MM.1S (cell line): ENCODE measurements at regions not wholly inside any gene's neighbourhood (a gene's known extent, or its start where the extent isn't known, plus 50 kb on each side); places are given as distances from the start of the nearest gene placed in this dataset.

Source experiments
- DNase-seq: peaks from one replicate; pipeline ENCODE4 v3.0.0-alpha.2; 2015
- H2AFZ ChIP-seq: fragments of 300-600 bp; sonication (generic); 2 replicates; pipeline ENCODE4 v1.6.0; 2016; ENCODE audit warnings: antibody characterized with exemption, low read length
- H3F3A ChIP-seq: fragments of 300-600 bp; sonication (generic); 2 replicates; pipeline ENCODE4 v1.6.1; 2016; ENCODE audit warnings: mild to moderate bottlenecking, antibody characterized with exemption, low read length, moderate library complexity, mixed read lengths; ENCODE audit not compliant: insufficient read depth
- H3K27ac ChIP-seq: fragments of 300-600 bp; sonication (generic); 2 replicates; pipeline ENCODE4 v1.5.1; 2016; ENCODE audit warnings: mild to moderate bottlenecking, low read length
- H3K27me3 ChIP-seq: fragments of 300-600 bp; sonication (generic); replicated peaks from 2 replicates; pipeline ENCODE4 v1.6.0; 2016; ENCODE audit warnings: low read length; ENCODE audit not compliant: insufficient read depth
- H3K36me3 ChIP-seq: fragments of 300-600 bp; sonication (generic); replicated peaks from 2 replicates; pipeline ENCODE4 v1.6.1; 2016; ENCODE audit warnings: mild to moderate bottlenecking, low read length, mixed read lengths; ENCODE audit not compliant: insufficient read depth
- H3K4me1 ChIP-seq: fragments of 300-600 bp; sonication (generic); 2 replicates; pipeline ENCODE4 v1.6.1; 2016; ENCODE audit warnings: low read length, mixed read lengths
- H3K4me2 ChIP-seq: fragments of 300-600 bp; sonication (generic); 2 replicates; pipeline ENCODE4 v1.6.0; 2016; ENCODE audit warnings: low read depth, low read length
- H3K4me3 ChIP-seq: fragments of 300-600 bp; sonication (generic); 2 replicates; pipeline ENCODE4 v1.5.1; 2016; ENCODE audit warnings: low read length, mixed read lengths
- H3K79me2 ChIP-seq: fragments of 300-600 bp; sonication (generic); 2 replicates; pipeline ENCODE4 v1.6.1; 2016; ENCODE audit warnings: mixed run types, low read length, mixed read lengths
- H3K9ac ChIP-seq: fragments of 300-600 bp; sonication (generic); 2 replicates; pipeline ENCODE4 v1.6.1; 2016; ENCODE audit warnings: low read length, mixed read lengths
- H3K9me2 ChIP-seq: fragments of 300-600 bp; sonication (generic); replicated peaks from 2 replicates; pipeline ENCODE4 v1.6.1; 2016; ENCODE audit warnings: mild to moderate bottlenecking, low read length, mixed read lengths; ENCODE audit not compliant: insufficient read depth
- H3K9me3 ChIP-seq: fragments of 300-600 bp; sonication (generic); replicated peaks from 2 replicates; pipeline ENCODE4 v1.6.1; 2016; ENCODE audit warnings: mild to moderate bottlenecking, low read length, mixed read lengths; ENCODE audit not compliant: insufficient read depth
- H4K20me1 ChIP-seq: fragments of 300-600 bp; sonication (generic); 2 replicates; pipeline ENCODE4 v1.6.1; 2016; ENCODE audit warnings: mild to moderate bottlenecking, low read length, moderate library complexity, mixed read lengths; ENCODE audit not compliant: insufficient read depth
- CTCF ChIP-seq: fragments of 300-600 bp; sonication (generic); IDR thresholded peaks from 2 replicates; pipeline ENCODE4 v1.5.1; 2016; ENCODE audit warnings: antibody characterized with exemption, low read length, mixed read lengths
- EZH2 ChIP-seq: fragments of 300-600 bp; sonication (generic); optimal IDR thresholded peaks from 2 replicates; pipeline ENCODE3; 2017; ENCODE audit warnings: low read depth, mild to moderate bottlenecking, antibody characterized with exemption, low read length, mixed read lengths
- EZH2phosphoT487 ChIP-seq: fragments of 300-600 bp; sonication (generic); IDR thresholded peaks from 2 replicates; pipeline ENCODE4 v1.6.1; 2018; ENCODE audit warnings: antibody characterized with exemption, low read length

GRCh38 chr12:86837246-86837645 is 581.1 kb upstream of the MGAT4C start:
- H3K9ac ChIP-seq = no peak overlapping the region
- H3K4me2 ChIP-seq = no peak overlapping the region
- no peaks in the 10 kb centered on the region for H3K9me3 ChIP-seq
- no peaks in the 10 kb centered on the region for H3K4me1 ChIP-seq
- H2AFZ ChIP-seq = no peak overlapping the region
- no peaks in the 10 kb centered on the region for H3K27me3 ChIP-seq
- H3K27ac ChIP-seq = no peak overlapping the region
- H3K9me2 ChIP-seq = no peaks in the 10 kb centered on the region
- no peak overlapping the region for H3K4me3 ChIP-seq
- TF ChIP-seq CTCF (no peak), EZH2 (no peak), EZH2phosphoT487 (no peak)
- no peaks in the 10 kb centered on the region for H4K20me1 ChIP-seq
- no peak for DNase-seq
- no peaks in the 10 kb centered on the region for H3F3A ChIP-seq
- no peaks in the 10 kb centered on the region for H3K79me2 ChIP-seq
- H3K36me3 ChIP-seq = no peaks in the 10 kb centered on the region

GRCh38 chr12:86834217-86834616 is 578.0 kb upstream of the MGAT4C start:
- no peaks in the 10 kb centered on the region for H3K4me1 ChIP-seq
- no peak overlapping the region for H3K27ac ChIP-seq
- H3K9me2 ChIP-seq = no peaks in the 10 kb centered on the region
- H3K79me2 ChIP-seq = no peaks in the 10 kb centered on the region
- no peak for DNase-seq
- TF ChIP-seq CTCF (no peak), EZH2 (no peak), EZH2phosphoT487 (no peak)
- no peaks in the 10 kb centered on the region for H3K9me3 ChIP-seq
- H3K9ac ChIP-seq = no peak overlapping the region
- H3K4me2 ChIP-seq = no peak overlapping the region
- H3K36me3 ChIP-seq = no peaks in the 10 kb centered on the region
- H3F3A ChIP-seq = no peaks in the 10 kb centered on the region
- no peak overlapping the region for H3K4me3 ChIP-seq
- no peaks in the 10 kb centered on the region for H4K20me1 ChIP-seq
- no peak overlapping the region for H2AFZ ChIP-seq
- H3K27me3 ChIP-seq = no peaks in the 10 kb centered on the region

GRCh38 chr12:86827409-86827808 is 571.2 kb upstream of the MGAT4C start:
- Histone ChIP-seq H4K20me1 (no peaks in the 10 kb centered on the region), H3K79me2 (no peaks in the 10 kb centered on the region), H3K4me3 (no peak overlapping the region), H3K27me3 (no peaks in the 10 kb centered on the region), H3K9me3 (no peaks in the 10 kb centered on the region), H3K4me1 (no peaks in the 10 kb centered on the region), H3K36me3 (no peaks in the 10 kb centered on the region), H3K9me2 (no peaks in the 10 kb centered on the region), H3F3A (no peaks in the 10 kb centered on the region), H3K9ac (no peak overlapping the region), H3K27ac (no peak overlapping the region), H2AFZ (no peak overlapping the region), H3K4me2 (no peak overlapping the region)
- no peak for DNase-seq
- TF ChIP-seq CTCF = no peak
- TF ChIP-seq EZH2phosphoT487 = no peak
- no peak for TF ChIP-seq EZH2
